GM06990 (cell line): ENCODE measurements at regions not wholly inside any gene's neighbourhood (a gene's known extent, or its start where the extent isn't known, plus 50 kb on each side); places are given as distances from the start of the nearest gene placed in this dataset.

Source experiments
- DNase-seq: peaks from one replicate; pipeline ENCODE4 v3.0.0-alpha.2; 2011; ENCODE audit not compliant: insufficient read length; ENCODE audit errors: extremely low read depth
- H3K27me3 ChIP-seq: replicated peaks from 2 replicates; pipeline ENCODE4 v1.6.0; 2011; ENCODE audit warnings: low read length; ENCODE audit not compliant: control insufficient read depth, insufficient read depth
- H3K36me3 ChIP-seq: 2 replicates; pipeline ENCODE4 v1.5.1; 2011; ENCODE audit warnings: low read length; ENCODE audit not compliant: control insufficient read depth, insufficient read depth
- H3K4me3 ChIP-seq: replicated peaks from 2 replicates; pipeline ENCODE4 v1.5.1; 2011; ENCODE audit warnings: low read depth, mild to moderate bottlenecking, control low read depth, low read length
- TF ChIP-seq, protein P1 (sequence below): IDR thresholded peaks from 2 replicates; pipeline ENCODE4 v1.5.1; 2011; ENCODE audit warnings: low read length, control low read depth, mild to moderate bottlenecking, inconsistent platforms; ENCODE audit not compliant: insufficient read depth, poor library complexity, severe bottlenecking

DNA sequence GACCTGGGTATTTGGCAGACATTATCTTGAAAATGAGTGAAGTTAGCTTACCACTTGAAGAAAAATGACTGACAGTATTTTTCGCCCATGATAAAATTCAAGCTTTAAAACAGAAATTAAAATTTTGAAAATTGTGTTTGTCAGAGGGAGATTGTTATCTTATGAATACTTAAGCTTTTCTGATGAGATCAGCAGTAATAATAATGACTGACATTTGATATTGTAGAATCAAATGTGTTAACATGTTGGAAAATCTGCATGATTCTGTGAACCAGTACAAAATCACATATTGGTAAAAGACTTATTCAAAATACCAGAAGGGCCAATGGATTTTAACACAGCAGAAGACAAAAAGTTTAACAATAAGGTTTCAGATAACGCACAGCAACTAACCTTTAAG, 94.0 kb downstream of the MSX2 start:
- Histone ChIP-seq H3K27me3 (peaks cover 1% of the 10 kb centered on the region; the same call in 1 of the 2 replicates), H3K4me3 (no peak overlapping the region), H3K36me3 (no peaks in the 10 kb centered on the region)
- DNase-seq, result no peak
- TF ChIP-seq, protein P1, sequence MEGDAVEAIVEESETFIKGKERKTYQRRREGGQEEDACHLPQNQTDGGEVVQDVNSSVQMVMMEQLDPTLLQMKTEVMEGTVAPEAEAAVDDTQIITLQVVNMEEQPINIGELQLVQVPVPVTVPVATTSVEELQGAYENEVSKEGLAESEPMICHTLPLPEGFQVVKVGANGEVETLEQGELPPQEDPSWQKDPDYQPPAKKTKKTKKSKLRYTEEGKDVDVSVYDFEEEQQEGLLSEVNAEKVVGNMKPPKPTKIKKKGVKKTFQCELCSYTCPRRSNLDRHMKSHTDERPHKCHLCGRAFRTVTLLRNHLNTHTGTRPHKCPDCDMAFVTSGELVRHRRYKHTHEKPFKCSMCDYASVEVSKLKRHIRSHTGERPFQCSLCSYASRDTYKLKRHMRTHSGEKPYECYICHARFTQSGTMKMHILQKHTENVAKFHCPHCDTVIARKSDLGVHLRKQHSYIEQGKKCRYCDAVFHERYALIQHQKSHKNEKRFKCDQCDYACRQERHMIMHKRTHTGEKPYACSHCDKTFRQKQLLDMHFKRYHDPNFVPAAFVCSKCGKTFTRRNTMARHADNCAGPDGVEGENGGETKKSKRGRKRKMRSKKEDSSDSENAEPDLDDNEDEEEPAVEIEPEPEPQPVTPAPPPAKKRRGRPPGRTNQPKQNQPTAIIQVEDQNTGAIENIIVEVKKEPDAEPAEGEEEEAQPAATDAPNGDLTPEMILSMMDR, result no peak

DNA sequence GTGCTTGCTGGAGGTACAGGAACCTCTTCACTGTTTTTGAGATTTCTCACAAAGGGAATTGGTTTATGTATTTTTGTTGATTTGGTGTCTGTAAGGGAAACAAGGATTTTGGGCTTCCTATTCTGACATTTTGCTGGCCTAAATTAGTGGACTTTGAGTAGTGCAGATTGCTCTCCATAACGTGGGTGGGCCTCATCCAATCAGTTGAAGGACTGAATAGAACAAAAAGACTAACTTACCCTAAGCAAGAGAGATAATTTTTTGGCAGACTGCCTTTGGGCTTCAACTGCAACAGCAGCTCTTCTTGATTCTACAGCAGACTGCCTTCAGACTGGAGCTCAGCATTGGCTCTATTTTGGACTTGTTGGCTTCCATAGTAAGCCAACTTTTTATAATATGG, 93.2 kb downstream of the MSX2 start:
- Histone ChIP-seq H3K4me3 (no peak overlapping the region), H3K36me3 (no peaks in the 10 kb centered on the region), H3K27me3 (peaks cover under 1% of the 10 kb centered on the region; the same call in 1 of the 2 replicates)
- TF ChIP-seq, protein P1, result no peak
- no peak for DNase-seq

DNA sequence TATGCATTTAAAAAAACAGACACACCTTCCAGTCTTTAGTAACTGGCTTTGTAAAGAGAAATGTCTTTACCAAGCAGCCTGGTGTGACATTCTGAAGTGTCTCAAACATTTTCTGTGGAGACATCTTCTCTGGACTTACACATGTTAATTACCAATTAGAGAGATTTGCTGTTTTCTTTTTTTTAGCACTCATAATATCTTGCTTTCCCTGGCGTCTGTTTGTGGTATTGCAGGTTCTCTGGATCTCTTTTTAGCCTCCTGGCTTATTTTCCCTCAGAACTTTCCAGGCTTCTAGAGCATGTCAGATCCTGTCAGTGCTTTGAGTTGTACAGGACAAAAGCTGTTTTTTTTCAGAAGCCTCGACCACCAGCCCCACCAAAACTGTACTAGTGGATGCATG, 92.5 kb downstream of the MSX2 start:
- no peaks in the 10 kb centered on the region for H3K27me3 ChIP-seq
- TF ChIP-seq, protein P1, result no peak
- H3K36me3 ChIP-seq, result no peaks in the 10 kb centered on the region
- H3K4me3 ChIP-seq, result no peak overlapping the region
- no peak for DNase-seq

DNA sequence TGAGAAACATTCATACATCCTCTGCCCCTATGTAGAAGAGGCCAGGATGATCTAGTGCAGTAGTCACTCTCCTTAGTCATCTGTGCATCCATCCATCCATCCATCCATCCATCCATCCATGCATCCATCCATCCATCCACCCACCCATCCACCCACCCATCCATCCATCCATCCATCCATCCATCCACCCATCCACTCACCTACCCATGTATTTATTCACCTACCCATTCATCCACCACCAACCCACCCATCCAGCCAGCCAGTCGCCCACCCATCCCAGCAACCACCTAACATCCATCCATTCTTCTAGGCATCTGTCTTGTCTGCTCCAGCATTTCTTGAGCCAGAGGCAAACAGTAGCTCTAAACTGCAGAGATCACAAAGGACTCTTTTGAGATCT, 87.1 kb downstream of the MSX2 start:
- Histone ChIP-seq H3K27me3 (no peaks in the 10 kb centered on the region), H3K36me3 (no peaks in the 10 kb centered on the region), H3K4me3 (no peak overlapping the region)
- DNase-seq, result no peak
- TF ChIP-seq, protein P1, result no peak

DNA sequence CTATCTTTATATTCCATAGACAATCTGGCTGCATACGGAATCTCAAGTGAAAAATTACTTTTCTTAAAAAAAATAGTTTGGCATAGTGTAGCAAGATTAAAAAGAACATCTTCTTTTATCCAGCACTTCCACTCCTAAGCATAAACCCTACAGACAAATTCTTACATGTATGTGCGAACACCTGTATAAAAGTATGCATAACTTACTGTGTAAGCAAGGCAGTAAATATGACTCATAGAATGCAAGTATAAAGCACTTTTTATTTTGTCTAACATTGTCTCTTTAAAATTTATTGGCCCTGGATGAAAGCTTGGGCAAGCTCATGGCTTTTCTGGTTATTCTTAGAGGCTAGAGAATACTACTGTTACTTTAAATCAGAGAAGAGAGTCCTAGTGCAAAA, 86.4 kb downstream of the MSX2 start:
- TF ChIP-seq, protein P1, result no peak
- DNase-seq, result no peak
- Histone ChIP-seq H3K27me3 (no peaks in the 10 kb centered on the region), H3K36me3 (no peaks in the 10 kb centered on the region), H3K4me3 (no peak overlapping the region)

DNA sequence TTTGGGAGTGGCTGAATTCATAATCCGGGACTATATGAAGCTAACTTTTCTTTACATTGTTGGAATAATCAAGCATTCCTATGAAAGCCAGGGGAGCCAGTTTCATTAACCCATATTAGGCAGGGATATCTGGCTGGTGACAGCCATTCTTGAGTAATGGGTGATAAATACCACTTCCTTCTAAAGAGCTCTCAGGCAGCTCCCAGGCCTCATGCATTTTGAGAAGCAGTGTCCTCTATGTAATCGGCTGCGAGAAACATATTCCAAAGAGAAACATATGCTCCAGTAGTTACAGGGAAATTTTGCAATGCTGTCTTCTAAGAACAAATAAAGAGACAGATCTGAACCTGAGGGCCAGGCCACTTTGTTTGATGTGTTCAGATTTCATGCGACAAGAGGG, 83.1 kb downstream of the MSX2 start:
- H3K27me3 ChIP-seq, result no peaks in the 10 kb centered on the region
- TF ChIP-seq, protein P1, result no peak
- no peak overlapping the region for H3K4me3 ChIP-seq
- no peak for DNase-seq
- H3K36me3 ChIP-seq, result no peaks in the 10 kb centered on the region
